NT2/D1 (cell line): ENCODE measurements at regions not wholly inside any gene's neighbourhood (a gene's known extent, or its start where the extent isn't known, plus 50 kb on each side); places are given as distances from the start of the nearest gene placed in this dataset.

ENCODE experiments used
- SUZ12 ChIP-seq: IDR thresholded peaks from 2 replicates; pipeline ENCODE4 v1.6.1; 2011; ENCODE audit not compliant: insufficient read length, insufficient read depth; ENCODE audit errors: extremely low read depth
- YY1 ChIP-seq: IDR thresholded peaks from 2 replicates; pipeline ENCODE4 v1.6.1; 2011; ENCODE audit not compliant: insufficient read length, insufficient read depth
- ZNF274 ChIP-seq: IDR thresholded peaks from 2 replicates; pipeline ENCODE4 v1.6.1; 2011; ENCODE audit warnings: mild to moderate bottlenecking, low read depth, low read length

DNA sequence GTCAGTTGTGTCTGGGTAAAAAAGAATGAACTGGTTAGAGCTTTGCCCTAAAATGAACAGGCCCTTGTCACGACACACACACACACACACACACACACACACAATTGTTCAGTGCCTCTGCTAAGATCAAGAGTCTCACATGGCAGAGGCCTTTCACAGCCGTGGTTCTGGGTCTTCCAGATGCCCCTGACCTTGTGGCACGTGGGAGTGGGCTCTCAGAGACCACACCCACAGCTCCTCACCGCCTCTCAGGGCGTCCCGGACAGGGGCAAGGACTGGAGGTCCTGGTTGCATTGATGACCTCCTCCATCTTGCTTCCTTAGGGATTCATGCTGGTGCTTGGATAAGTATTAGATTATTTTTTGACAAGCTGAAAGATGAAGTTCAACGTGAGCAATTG, 101.0 kb downstream of the HSPH1 start:
- no peak for TF ChIP-seq ZNF274
- no peak for TF ChIP-seq YY1
- TF ChIP-seq SUZ12 = no peak
